K562 (cell line): ENCODE measurements at regions not wholly inside any gene's neighbourhood (a gene's known extent, or its start where the extent isn't known, plus 50 kb on each side); places are given as distances from the start of the nearest gene placed in this dataset.

Source experiments
- ATAC-seq: fragments of 200-7000 bp; cut with Tn5 transposase; 3 replicates; pipeline ENCODE4 v1.9.1; 2020; ENCODE audit warnings: moderate library complexity
- BruUV-seq: library from RNA; stranded (reverse); fragments of 400-500 nt; replicated peaks from 2 replicates; lab custom pipeline; 2021; lab: Mats Ljungman, UMichigan
- CTCF ChIA-PET: fragments of 300-600 bp; formaldehyde crosslinking; extraction: SDS; loops from one replicate; lab custom pipeline; 2021; ENCODE audit warnings: low intra/inter-chr PET ratio; lab: Yijun Ruan, JAX
- POLR2A ChIA-PET: fragments of 300-600, 350-650 bp; sonication (Branson Sonifier 250); formaldehyde crosslinking; extraction: SDS; loops from one replicate; lab custom pipeline; 2021; ENCODE audit warnings: antibody characterized with exemption, inconsistent platforms; lab: Yijun Ruan, JAX
- DNase-seq, 4 experiments: peaks; one replicate each; pipeline versions ENCODE4 v3.0.0 to v3.0.0-alpha.2; 2011 to 2018; ENCODE audit warnings: low spot score in 3 of 4, mixed read lengths in 3 of 4; ENCODE audit errors: extremely low read depth in 1 of 4
- FAIRE-seq: peaks from 2 replicates; lab custom pipeline; 2011; peaks lifted over from hg19 to GRCh38; lab: Jason Lieb, UNC
- H2AFZ ChIP-seq: 2 replicates; pipeline ENCODE4 v1.6.0; 2011; ENCODE audit warnings: low read depth, low read length, control low read depth, inconsistent platforms
- H3K27ac ChIP-seq: fragments of 200-600 bp; 3 replicates; pipeline ENCODE4 v1.8.0; 2011; ENCODE audit warnings: low read depth, mild to moderate bottlenecking, control low read depth, inconsistent platforms, low read length, moderate library complexity, mixed read lengths; ENCODE audit errors: extremely low read depth
- H3K27me3 ChIP-seq, 2 experiments: fragments of 300-600 bp in 1 of 2; 2 replicates in 1 of 2; 3 replicates in 1 of 2; pipeline versions ENCODE4 v1.6.0 to v1.8.0; 2011; ENCODE audit warnings: inconsistent platforms in 2 of 2, low read length in 2 of 2, mild to moderate bottlenecking in 1 of 2, mixed read lengths in 1 of 2, moderate library complexity in 1 of 2; ENCODE audit not compliant: control insufficient read depth in 2 of 2, insufficient read depth in 2 of 2
- H3K36me3 ChIP-seq: fragments of 300-600 bp; 3 replicates; pipeline ENCODE4 v1.8.0; 2011; ENCODE audit warnings: mild to moderate bottlenecking, low read length, inconsistent platforms; ENCODE audit not compliant: control insufficient read depth, insufficient read depth
- H3K4me1 ChIP-seq, 2 experiments: fragments of 200-600 bp in 1 of 2; replicated peaks in 1 of 2; 2 replicates in 1 of 2; 3 replicates in 1 of 2; pipeline versions ENCODE4 v1.5.1 to v1.8.0; 2011; ENCODE audit warnings: inconsistent platforms in 2 of 2, low read length in 2 of 2, mild to moderate bottlenecking in 1 of 2, mixed read lengths in 1 of 2, moderate library complexity in 1 of 2; ENCODE audit not compliant: control insufficient read depth in 2 of 2, insufficient read depth in 2 of 2
- H3K4me2 ChIP-seq: 2 replicates; pipeline ENCODE4 v1.6.1; 2011; ENCODE audit warnings: low read length, control low read depth, inconsistent platforms, mixed read lengths; ENCODE audit not compliant: insufficient read depth
- H3K4me3 ChIP-seq: fragments of 200-600 bp; sonication (generic), shearing (Covaris generic); 2 replicates; pipeline ENCODE4 v1.5.1; 2016; ENCODE audit warnings: control low read depth, inconsistent platforms
- H3K79me2 ChIP-seq: fragments of 200-600 bp; 3 replicates; pipeline ENCODE4 v1.8.0; 2011; ENCODE audit warnings: low read length, inconsistent platforms; ENCODE audit not compliant: control insufficient read depth, insufficient read depth
- H3K9ac ChIP-seq, 2 experiments: 2 replicates each; pipeline versions ENCODE4 v1.6.0 to v1.6.1; 2011; ENCODE audit warnings: low read depth in 2 of 2, low read length in 2 of 2, control low read depth in 1 of 2, inconsistent platforms in 1 of 2, mild to moderate bottlenecking in 1 of 2, mixed read lengths in 1 of 2; ENCODE audit not compliant: insufficient read depth in 1 of 2
- H3K9me1 ChIP-seq: one replicate; pipeline ENCODE4 v1.6.0; 2011; ENCODE audit warnings: inconsistent platforms, mild to moderate bottlenecking, low read length, moderate library complexity; ENCODE audit not compliant: control insufficient read depth, insufficient read depth
- H3K9me3 ChIP-seq: replicated peaks from 2 replicates; pipeline ENCODE4 v1.5.1; 2011; ENCODE audit warnings: low read depth, low read length, inconsistent platforms; ENCODE audit not compliant: control insufficient read depth, insufficient read depth
- H4K20me1 ChIP-seq: replicated peaks from 2 replicates; pipeline ENCODE4 v1.6.1; 2011; ENCODE audit warnings: low read length, inconsistent platforms, mixed read lengths; ENCODE audit not compliant: control insufficient read depth, insufficient read depth
- CREBBP ChIP-seq: IDR thresholded peaks from one replicate; pipeline ENCODE4 v1.6.1; 2012; ENCODE audit warnings: low read depth, mild to moderate bottlenecking, control low read depth, inconsistent platforms, low read length
- CXXC5 ChIP-seq: fragments of 250-450 bp; sonication (Bioruptor Pico); IDR thresholded peaks from 2 replicates; pipeline ENCODE4 v1.8.0; 2022; ENCODE audit warnings: inconsistent platforms, mild to moderate bottlenecking, moderate library complexity
- NR0B1 ChIP-seq: fragments of 450-650 bp; IDR thresholded peaks from one replicate; pipeline ENCODE4 v1.6.1; 2018; ENCODE audit warnings: mild to moderate bottlenecking, moderate library complexity; ENCODE audit not compliant: partially characterized antibody
- PML ChIP-seq: IDR thresholded peaks from 2 replicates; pipeline ENCODE4 v1.6.1; 2012; ENCODE audit warnings: low read length, inconsistent platforms
- ZKSCAN8 ChIP-seq: fragments of 200-800 bp; sonication (Bioruptor generic); IDR thresholded peaks from 2 replicates; pipeline ENCODE4 v1.6.1; 2016; ENCODE audit warnings: missing genetic modification characterization, missing compliant biosample characterization
- ZNF561 ChIP-seq: fragments of 450-650 bp; formaldehyde crosslinking; conservative IDR thresholded peaks from 2 replicates; pipeline ENCODE4 v1.4.0; 2020; ENCODE audit warnings: mild to moderate bottlenecking, moderate library complexity
- WGBS: fragments of 100-300 bp; shearing (Covaris generic); methylation state at CpG from one replicate; pipeline ENCODE4 v1.1.6; 2016; ENCODE audit warnings: low coverage, mixed read lengths; ENCODE audit not compliant: insufficient coverage; ENCODE audit errors: missing lambda C conversion rate; 5-methylcytosine and 5-hydroxymethylcytosine counted together
- in situ Hi-C: fragments of 300-500 bp; cut with MboI; formaldehyde crosslinking; loops from 4 replicates; pipeline ENCODE4 v1.15.0; 2018; ENCODE audit warnings: inconsistent platforms, mixed read lengths
- intact Hi-C: fragments of 100-400 bp; cut with micrococcal nuclease; formaldehyde crosslinking; loops from 2 replicates; pipeline ENCODE4 v1.14.2; 2022

GRCh38 chr13:85108356-85108755 is 690.9 kb downstream of the SLITRK6 start (continued):
- no peak for TF ChIP-seq NR0B1
- TF ChIP-seq CREBBP, result no peak
- TF ChIP-seq ZNF561 (CRISPR knock-in tag), result no peak
- no peak for TF ChIP-seq CXXC5 (CRISPR knock-in tag)

- H3K36me3 ChIP-seq, result no peaks in the 10 kb centered on the region
- DNase-seq (no peak), FAIRE-seq (no peak), ATAC-seq (no peak)
- WGBS, result 12% methylated on average over 3 of the region's 3 CpGs
- H3K4me3 ChIP-seq, result no peak overlapping the region
- POLR2A ChIA-PET, result interaction anchor here (0.6 kb wide), 1 partner anchor 251 kb away, joined by 3 read pairs; no protein-coding TSS in a partner anchor
- CTCF ChIA-PET, result no interaction called here
- no TSS peak for BruUV-seq
- H3K79me2 ChIP-seq, result no peaks in the 10 kb centered on the region
- H3K27me3 ChIP-seq, result no peaks in the 10 kb centered on the region
- no peak overlapping the region for H3K27ac ChIP-seq
- no peak overlapping the region for H3K9ac ChIP-seq
- H2AFZ ChIP-seq, result no peak overlapping the region
- no peaks in the 10 kb centered on the region for H3K4me1 ChIP-seq
- in situ Hi-C loops, result loop anchor here (25.0 kb wide), 1 partner anchor 1888 kb away; no protein-coding TSS in a partner anchor
- H3K4me2 ChIP-seq, result no peak overlapping the region
- intact Hi-C loops, result no loop called here
- TF ChIP-seq PML, result no peak
- TF ChIP-seq ZKSCAN8 (CRISPR knock-in tag), result no peak
- no peaks in the 10 kb centered on the region for H4K20me1 ChIP-seq
- H3K9me3 ChIP-seq, result no peaks in the 10 kb centered on the region
- H3K9me1 ChIP-seq, result no peaks in the 10 kb centered on the region
Observed at GRCh38 chr13:85099245-85099644, 700.0 kb downstream of the SLITRK6 start.
